ENCODE measurements at regions not wholly inside any gene's neighbourhood (a gene's known extent, or its start where the extent isn't known, plus 50 kb on each side); places are given as distances from the start of the nearest gene placed in this dataset.

- no peak for TF ChIP-seq CHD7 (IDR thresholded peaks at IDR 0.05; ENCODE audit: insufficient replicate concordance, low read length)
- no peak for TF ChIP-seq CEBPB (IDR thresholded peaks at IDR 0.05; ENCODE audit: low read depth, low read length)
- no peak for TF ChIP-seq RBBP5 (IDR thresholded peaks at IDR 0.05; ENCODE audit: borderline replicate concordance, low read depth, low read length)
- no peak for TF ChIP-seq YY1 (IDR thresholded peaks at IDR 0.05; ENCODE audit: low read depth, low read length)
- no peak for TF ChIP-seq SP2 (IDR thresholded peaks at IDR 0.05; ENCODE audit: low read length)
- no peak for TF ChIP-seq NANOG (IDR thresholded peaks at IDR 0.05; ENCODE audit: insufficient read depth, low read depth, low read length, poor library complexity, severe bottlenecking)
- no peak for TF ChIP-seq ATF2 (IDR thresholded peaks at IDR 0.05; ENCODE audit: low read length)
- TF ChIP-seq SP1 (IDR thresholded peaks at IDR 0.05; ENCODE audit: low read depth, low read length), result no peak
- TF ChIP-seq POLR2A (IDR thresholded peaks at IDR 0.05; ENCODE audit: control extremely low read depth in 1 of 2, low read depth in 2 of 2, low read length in 2 of 2), result no peak
- TF ChIP-seq EGR1 (IDR thresholded peaks at IDR 0.05; ENCODE audit: borderline replicate concordance, low read depth, low read length), result no peak
- TF ChIP-seq EZH2 (IDR thresholded peaks at IDR 0.05; ENCODE audit: low read depth, low read length, severe bottlenecking), result no peak
- TF ChIP-seq ZNF274 (IDR thresholded peaks at IDR 0.05; ENCODE audit: borderline replicate concordance, extremely low read depth, low read length), result no peak
Observed at GRCh38 chr7:27472043-27472442, 190.6 kb downstream of the HIBADH start (continued).
